ENCODE measurements at regions not wholly inside any gene's neighbourhood (a gene's known extent, or its start where the extent isn't known, plus 50 kb on each side); places are given as distances from the start of the nearest gene placed in this dataset.

DNA sequence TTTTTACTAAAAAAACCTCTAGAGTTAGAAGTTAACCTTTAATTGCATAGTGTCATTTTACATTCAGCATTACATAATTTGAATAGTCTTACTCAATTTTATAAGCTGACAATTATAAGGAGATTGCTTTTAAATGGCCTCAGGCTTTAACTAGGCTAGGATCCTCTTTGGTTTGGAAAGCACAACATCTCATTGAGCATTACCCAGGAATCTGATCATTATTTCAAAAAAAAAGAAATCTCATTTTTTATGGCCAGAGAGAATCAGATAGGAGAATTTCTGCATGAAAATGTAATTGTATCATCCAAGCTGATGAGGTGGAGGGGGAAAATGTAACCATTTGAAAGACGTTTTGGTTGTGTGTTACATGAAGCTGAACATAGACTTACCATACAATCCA lies 324.9 kb upstream of the POT1 start:
- TF ChIP-seq, protein P1, sequence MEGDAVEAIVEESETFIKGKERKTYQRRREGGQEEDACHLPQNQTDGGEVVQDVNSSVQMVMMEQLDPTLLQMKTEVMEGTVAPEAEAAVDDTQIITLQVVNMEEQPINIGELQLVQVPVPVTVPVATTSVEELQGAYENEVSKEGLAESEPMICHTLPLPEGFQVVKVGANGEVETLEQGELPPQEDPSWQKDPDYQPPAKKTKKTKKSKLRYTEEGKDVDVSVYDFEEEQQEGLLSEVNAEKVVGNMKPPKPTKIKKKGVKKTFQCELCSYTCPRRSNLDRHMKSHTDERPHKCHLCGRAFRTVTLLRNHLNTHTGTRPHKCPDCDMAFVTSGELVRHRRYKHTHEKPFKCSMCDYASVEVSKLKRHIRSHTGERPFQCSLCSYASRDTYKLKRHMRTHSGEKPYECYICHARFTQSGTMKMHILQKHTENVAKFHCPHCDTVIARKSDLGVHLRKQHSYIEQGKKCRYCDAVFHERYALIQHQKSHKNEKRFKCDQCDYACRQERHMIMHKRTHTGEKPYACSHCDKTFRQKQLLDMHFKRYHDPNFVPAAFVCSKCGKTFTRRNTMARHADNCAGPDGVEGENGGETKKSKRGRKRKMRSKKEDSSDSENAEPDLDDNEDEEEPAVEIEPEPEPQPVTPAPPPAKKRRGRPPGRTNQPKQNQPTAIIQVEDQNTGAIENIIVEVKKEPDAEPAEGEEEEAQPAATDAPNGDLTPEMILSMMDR (IDR thresholded peaks at IDR 0.05), result no peak
- TF ChIP-seq POLR2A (IDR thresholded peaks at IDR 0.05), result no peak

All from testis (tissue), 2 donors.